ENCODE measurements at regions not wholly inside any gene's neighbourhood (a gene's known extent, or its start where the extent isn't known, plus 50 kb on each side); places are given as distances from the start of the nearest gene placed in this dataset.

- no peak for TF ChIP-seq CTCF (conservative IDR thresholded peaks at IDR 0.05; ENCODE audit: low read depth, low read length)
- TF ChIP-seq EZH2phosphoT487 (IDR thresholded peaks at IDR 0.05; ENCODE audit: borderline replicate concordance, low read length): no peak
- TF ChIP-seq EZH2 (IDR thresholded peaks at IDR 0.05; ENCODE audit: low read length, unreplicated experiment): no peak
- H3K4me1 ChIP-seq (ENCODE audit: insufficient read depth, low read length): no peaks in the 10 kb centered on the region
- no peaks in the 10 kb centered on the region for H3F3A ChIP-seq (ENCODE audit: low read length, unreplicated experiment)
- H3K9me2 ChIP-seq (replicated peaks; ENCODE audit: low read length): no peaks in the 10 kb centered on the region
- no peak overlapping the region for H3K27ac ChIP-seq (ENCODE audit: low read length)
- no peaks in the 10 kb centered on the region for H3K36me3 ChIP-seq (ENCODE audit: low read depth, low read length)
- intact Hi-C loops (cut with micrococcal nuclease): no loop called here
- POLR2A ChIA-PET (ENCODE audit: unreplicated experiment): no interaction called here
- no TSS peak for BruUV-seq (replicated peaks)
- H3K27me3 ChIP-seq (ENCODE audit: low read length): no peaks in the 10 kb centered on the region
- peak; percentile 3 for DNase-seq
- ATAC-seq: no peak
- no peaks in the 10 kb centered on the region for H4K20me1 ChIP-seq (ENCODE audit: low read length)
- H3K4me2 ChIP-seq (ENCODE audit: low read length): no peak overlapping the region
- CTCF ChIA-PET: no interaction called here
- no peak overlapping the region for H2AFZ ChIP-seq (ENCODE audit: low read length)
- no peaks in the 10 kb centered on the region for H3K79me2 ChIP-seq (ENCODE audit: low read length)
- H3K4me3 ChIP-seq (ENCODE audit: low read length): no peak overlapping the region
- H3K9ac ChIP-seq (ENCODE audit: low read length): no peak overlapping the region
- no peaks in the 10 kb centered on the region for H3K9me3 ChIP-seq (ENCODE audit: low read length)
Observed at GRCh38 chr6:166032366-166033200, 135.1 kb downstream of the TBXT start.

GRCh38 chr6:166031275-166031674 lies 136.4 kb downstream of the TBXT start:
- Histone ChIP-seq H3K36me3 (ENCODE audit: low read depth, low read length) (no peaks in the 10 kb centered on the region), H3K9me2 (replicated peaks; ENCODE audit: low read length) (no peaks in the 10 kb centered on the region), H3F3A (ENCODE audit: low read length, unreplicated experiment) (no peaks in the 10 kb centered on the region), H3K9me3 (ENCODE audit: low read length) (no peaks in the 10 kb centered on the region), H3K27ac (ENCODE audit: low read length) (no peak overlapping the region), H2AFZ (ENCODE audit: low read length) (no peak overlapping the region), H3K4me1 (ENCODE audit: insufficient read depth, low read length) (no peaks in the 10 kb centered on the region), H3K79me2 (ENCODE audit: low read length) (no peaks in the 10 kb centered on the region), H3K27me3 (ENCODE audit: low read length) (no peaks in the 10 kb centered on the region), H3K4me2 (ENCODE audit: low read length) (no peak overlapping the region), H3K9ac (ENCODE audit: low read length) (no peak overlapping the region), H4K20me1 (ENCODE audit: low read length) (no peaks in the 10 kb centered on the region), H3K4me3 (ENCODE audit: low read length) (no peak overlapping the region)
- no TSS peak for BruUV-seq (replicated peaks)
- intact Hi-C loops (cut with micrococcal nuclease): no loop called here
- TF ChIP-seq EZH2 (IDR thresholded peaks at IDR 0.05; ENCODE audit: low read length, unreplicated experiment): no peak
- ChIA-PET POLR2A (ENCODE audit: unreplicated experiment) (no interaction called here), CTCF (no interaction called here)
- ATAC-seq (no peak), DNase-seq (no peak)

GRCh38 chr6:166029506-166029905 lies 138.1 kb downstream of the TBXT start:
- Histone ChIP-seq H3K4me1 (ENCODE audit: insufficient read depth, low read length) (no peaks in the 10 kb centered on the region), H3K79me2 (ENCODE audit: low read length) (no peaks in the 10 kb centered on the region), H3K4me3 (ENCODE audit: low read length) (no peak overlapping the region), H3K9me3 (ENCODE audit: low read length) (no peaks in the 10 kb centered on the region), H3K27ac (ENCODE audit: low read length) (no peak overlapping the region), H2AFZ (ENCODE audit: low read length) (no peak overlapping the region), H3K4me2 (ENCODE audit: low read length) (no peak overlapping the region), H4K20me1 (ENCODE audit: low read length) (no peaks in the 10 kb centered on the region), H3K36me3 (ENCODE audit: low read depth, low read length) (no peaks in the 10 kb centered on the region), H3F3A (ENCODE audit: low read length, unreplicated experiment) (no peaks in the 10 kb centered on the region), H3K9me2 (replicated peaks; ENCODE audit: low read length) (no peaks in the 10 kb centered on the region), H3K9ac (ENCODE audit: low read length) (no peak overlapping the region), H3K27me3 (ENCODE audit: low read length) (no peaks in the 10 kb centered on the region)
- TF ChIP-seq EZH2phosphoT487 (IDR thresholded peaks at IDR 0.05; ENCODE audit: borderline replicate concordance, low read length) (no peak), EZH2 (IDR thresholded peaks at IDR 0.05; ENCODE audit: low read length, unreplicated experiment) (no peak), CTCF (conservative IDR thresholded peaks at IDR 0.05; ENCODE audit: low read depth, low read length) (no peak)
- DNase-seq: no peak
- intact Hi-C loops (cut with micrococcal nuclease): no loop called here
- CTCF ChIA-PET: no interaction called here
- no TSS peak for BruUV-seq (replicated peaks)
- POLR2A ChIA-PET (ENCODE audit: unreplicated experiment): no interaction called here
- ATAC-seq: no peak
